Endodermal cell (in vitro differentiated cells): ENCODE measurements at regions not wholly inside any gene's neighbourhood (a gene's known extent, or its start where the extent isn't known, plus 50 kb on each side); places are given as distances from the start of the nearest gene placed in this dataset.

Experiments
- DNase-seq: peaks from one replicate; pipeline ENCODE4 v3.0.0-alpha.2; 2017
- H3K27ac ChIP-seq: 2 replicates; pipeline ENCODE4 v1.5.1; 2013; ENCODE audit warnings: mild to moderate bottlenecking, low read depth, low read length, moderate library complexity
- H3K27me3 ChIP-seq: 2 replicates; pipeline ENCODE4 v1.6.1; 2013; ENCODE audit warnings: mild to moderate bottlenecking, low read length, moderate library complexity; ENCODE audit not compliant: insufficient read depth, control insufficient read depth, poor library complexity, severe bottlenecking
- H3K36me3 ChIP-seq: 2 replicates; pipeline ENCODE4 v1.7.0; 2013; ENCODE audit warnings: mild to moderate bottlenecking, low read length, moderate library complexity; ENCODE audit not compliant: control insufficient read depth, insufficient read depth
- H3K4me1 ChIP-seq: one replicate; pipeline ENCODE4 v1.7.0; 2013; ENCODE audit warnings: low read length; ENCODE audit not compliant: control insufficient read depth, insufficient read depth
- H3K4me3 ChIP-seq: 2 replicates; pipeline ENCODE4 v1.5.1; 2013; ENCODE audit warnings: mild to moderate bottlenecking, low read length, moderate library complexity
- H3K9ac ChIP-seq: 2 replicates; pipeline ENCODE4 v1.6.1; 2013; ENCODE audit warnings: mild to moderate bottlenecking, low read length, moderate library complexity; ENCODE audit not compliant: poor library complexity, severe bottlenecking; ENCODE audit errors: extremely low read depth
- H3K9me3 ChIP-seq: 2 replicates; pipeline ENCODE4 v1.6.1; 2013; ENCODE audit warnings: mild to moderate bottlenecking, low read length, moderate library complexity; ENCODE audit not compliant: control insufficient read depth
- H3K27ac Mint-ChIP-seq: 2 replicates; pipeline ENCODE4 v1.8.0; 2020; ENCODE audit warnings: mixed read lengths
- H3K27me3 Mint-ChIP-seq: 2 replicates; pipeline ENCODE4 v1.8.0; 2021; ENCODE audit warnings: mild to moderate bottlenecking, mixed read lengths; ENCODE audit not compliant: insufficient read depth
- H3K36me3 Mint-ChIP-seq: 2 replicates; pipeline ENCODE4 v1.8.0; 2020; ENCODE audit warnings: low read depth, mixed read lengths
- H3K4me1 Mint-ChIP-seq: 2 replicates; pipeline ENCODE4 v1.8.0; 2020; ENCODE audit warnings: mixed read lengths
- H3K4me3 Mint-ChIP-seq: 2 replicates; pipeline ENCODE4 v1.8.0; 2020; ENCODE audit warnings: mild to moderate bottlenecking, moderate library complexity, mixed read lengths
- H3K9me3 Mint-ChIP-seq: 2 replicates; pipeline ENCODE4 v1.8.0; 2020; ENCODE audit warnings: mild to moderate bottlenecking, mixed read lengths
- WGBS, 2 experiments: methylation state at CpG; one replicate each; pipeline versions ENCODE4 v1.1.5 to v1.1.7; 2013; ENCODE audit warnings: missing lambda C conversion rate in 2 of 2, mixed read lengths in 1 of 2; ENCODE audit not compliant: insufficient coverage in 1 of 2, insufficient read length in 1 of 2; 5-methylcytosine and 5-hydroxymethylcytosine counted together
- TF ChIP-seq, protein P1 (sequence below): fragments of 200-600 bp; sonication (generic); conservative IDR thresholded peaks from 2 replicates; pipeline ENCODE4 v1.5.0; 2021; ENCODE audit warnings: antibody characterized with exemption, mild to moderate bottlenecking

DNA sequence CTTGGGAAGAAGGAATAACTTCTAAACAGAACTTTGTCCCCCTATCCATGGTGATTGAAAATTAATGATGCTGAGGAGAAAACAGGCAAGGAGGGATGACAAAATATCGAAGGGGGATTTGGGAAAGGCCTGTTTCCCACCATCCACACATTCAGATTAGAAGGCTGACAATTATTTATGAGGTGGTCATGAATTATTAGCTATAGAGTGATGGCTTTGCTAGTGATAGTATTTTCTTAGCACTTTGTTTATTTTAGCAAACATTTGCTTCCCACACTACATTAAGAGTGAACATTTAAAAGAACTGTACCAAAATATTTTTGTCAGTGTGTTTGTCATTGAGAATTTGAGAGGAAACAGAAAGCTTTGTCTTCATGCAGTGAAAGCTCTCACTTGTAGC is 172.6 kb upstream of the PDZRN3 start:
- Histone ChIP-seq H3K27ac (no peak overlapping the region), H3K9me3 (no peaks in the 10 kb centered on the region), H3K4me1 (no peaks in the 10 kb centered on the region), H3K36me3 (no peaks in the 10 kb centered on the region), H3K9ac (no peak overlapping the region), H3K27me3 (no peaks in the 10 kb centered on the region), H3K4me3 (no peak overlapping the region)
- WGBS, 2 experiments: 86% methylated on average over 1 of the region's 1 CpG; no CpG with 5 or more reads in 1 of the 2 experiments
- peaks cover 13% of the 10 kb centered on the region for H3K4me1 Mint-ChIP-seq
- no peak overlapping the region for H3K4me3 Mint-ChIP-seq
- no peaks in the 10 kb centered on the region for H3K9me3 Mint-ChIP-seq
- no peaks in the 10 kb centered on the region for H3K27me3 Mint-ChIP-seq
- no peaks in the 10 kb centered on the region for H3K36me3 Mint-ChIP-seq
- TF ChIP-seq, protein P1, sequence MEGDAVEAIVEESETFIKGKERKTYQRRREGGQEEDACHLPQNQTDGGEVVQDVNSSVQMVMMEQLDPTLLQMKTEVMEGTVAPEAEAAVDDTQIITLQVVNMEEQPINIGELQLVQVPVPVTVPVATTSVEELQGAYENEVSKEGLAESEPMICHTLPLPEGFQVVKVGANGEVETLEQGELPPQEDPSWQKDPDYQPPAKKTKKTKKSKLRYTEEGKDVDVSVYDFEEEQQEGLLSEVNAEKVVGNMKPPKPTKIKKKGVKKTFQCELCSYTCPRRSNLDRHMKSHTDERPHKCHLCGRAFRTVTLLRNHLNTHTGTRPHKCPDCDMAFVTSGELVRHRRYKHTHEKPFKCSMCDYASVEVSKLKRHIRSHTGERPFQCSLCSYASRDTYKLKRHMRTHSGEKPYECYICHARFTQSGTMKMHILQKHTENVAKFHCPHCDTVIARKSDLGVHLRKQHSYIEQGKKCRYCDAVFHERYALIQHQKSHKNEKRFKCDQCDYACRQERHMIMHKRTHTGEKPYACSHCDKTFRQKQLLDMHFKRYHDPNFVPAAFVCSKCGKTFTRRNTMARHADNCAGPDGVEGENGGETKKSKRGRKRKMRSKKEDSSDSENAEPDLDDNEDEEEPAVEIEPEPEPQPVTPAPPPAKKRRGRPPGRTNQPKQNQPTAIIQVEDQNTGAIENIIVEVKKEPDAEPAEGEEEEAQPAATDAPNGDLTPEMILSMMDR: no peak
- DNase-seq: no peak
- no peak overlapping the region for H3K27ac Mint-ChIP-seq

DNA sequence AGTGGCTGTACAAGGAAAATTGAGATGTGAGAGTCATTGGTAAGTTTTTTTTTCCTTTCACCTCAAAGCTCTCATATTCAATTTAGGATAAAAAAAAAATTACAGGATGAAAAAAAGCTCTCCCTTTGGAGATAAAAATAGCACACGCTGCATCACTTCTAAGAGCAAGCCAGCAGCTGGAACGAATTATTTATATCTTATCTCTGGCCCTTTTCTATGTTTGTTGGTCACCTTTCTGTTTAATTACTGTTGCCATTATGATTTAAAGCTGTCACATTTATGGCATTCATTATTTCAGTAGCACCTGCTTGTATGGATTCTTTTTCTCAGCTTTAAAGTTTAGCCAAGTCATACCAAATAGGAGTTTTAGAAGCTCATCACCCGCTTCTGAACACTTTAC is 171.6 kb upstream of the PDZRN3 start:
- no peak for DNase-seq

DNA sequence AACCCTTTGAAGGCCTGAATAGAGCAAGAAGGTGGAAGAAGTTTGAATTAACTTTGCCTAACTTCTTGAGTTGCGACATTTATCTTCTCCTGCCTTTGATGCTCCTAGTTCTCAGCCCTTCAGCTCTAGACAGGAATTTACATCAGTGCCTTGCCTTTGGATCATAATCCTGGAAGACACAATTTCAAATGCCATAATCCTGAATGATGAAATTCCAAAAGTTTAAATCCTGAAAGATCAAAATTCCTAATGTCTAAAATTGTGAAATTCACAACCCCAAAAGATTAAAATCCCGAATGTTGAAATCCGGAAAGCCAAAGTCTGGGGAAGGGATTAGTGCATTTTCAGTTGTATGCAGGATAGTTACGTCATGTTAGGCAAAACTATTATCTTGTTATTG is 166.6 kb upstream of the PDZRN3 start:
- Mint-ChIP-seq H3K9me3 (no peaks in the 10 kb centered on the region), H3K36me3 (no peaks in the 10 kb centered on the region), H3K27me3 (peaks cover 3% of the 10 kb centered on the region), H3K4me3 (no peak overlapping the region), H3K27ac (no peak overlapping the region), H3K4me1 (peaks cover 16% of the 10 kb centered on the region)
- 74 to 89% methylated on average over 1 to 4 of the region's 4 CpGs for WGBS, 2 experiments
- H3K9ac ChIP-seq: no peak overlapping the region
- H3K36me3 ChIP-seq: no peaks in the 10 kb centered on the region
- TF ChIP-seq, protein P1: no peak
- no peaks in the 10 kb centered on the region for H3K27me3 ChIP-seq
- H3K27ac ChIP-seq: no peak overlapping the region
- no peak overlapping the region for H3K4me3 ChIP-seq
- no peak for DNase-seq
- H3K4me1 ChIP-seq: no peaks in the 10 kb centered on the region
- no peaks in the 10 kb centered on the region for H3K9me3 ChIP-seq

More for the DNA sequence above, 171.6 kb upstream of the PDZRN3 start:
- Histone ChIP-seq H3K4me1 (no peaks in the 10 kb centered on the region), H3K4me3 (no peak overlapping the region), H3K9me3 (no peaks in the 10 kb centered on the region), H3K27ac (no peak overlapping the region), H3K36me3 (no peaks in the 10 kb centered on the region), H3K27me3 (no peaks in the 10 kb centered on the region), H3K9ac (no peak overlapping the region)
- TF ChIP-seq, protein P1: no peak
- no peaks in the 10 kb centered on the region for H3K9me3 Mint-ChIP-seq
- peaks cover 13% of the 10 kb centered on the region for H3K4me1 Mint-ChIP-seq
- 93 to 100% methylated on average over 3 of the region's 3 CpGs for WGBS, 2 experiments
- H3K27ac Mint-ChIP-seq: no peak overlapping the region
- no peaks in the 10 kb centered on the region for H3K27me3 Mint-ChIP-seq
- no peaks in the 10 kb centered on the region for H3K36me3 Mint-ChIP-seq
- H3K4me3 Mint-ChIP-seq: no peak overlapping the region
